GM10248 (cell line): ENCODE measurements at regions not wholly inside any gene's neighbourhood (a gene's known extent, or its start where the extent isn't known, plus 50 kb on each side); places are given as distances from the start of the nearest gene placed in this dataset.

Experiments
- CTCF ChIA-PET: fragments of 300-600 bp; sonication (Branson Sonifier 250); formaldehyde crosslinking; extraction: SDS; loops from one replicate; lab custom pipeline; 2021; ENCODE audit warnings: antibody characterized with exemption; lab: Yijun Ruan, JAX
- POLR2A ChIA-PET: fragments of 350-650 bp; sonication (Branson Sonifier 250); formaldehyde crosslinking; extraction: SDS; loops from one replicate; lab custom pipeline; 2020; ENCODE audit warnings: antibody characterized with exemption; lab: Yijun Ruan, JAX
- DNase-seq: peaks from one replicate; pipeline ENCODE4 v3.0.0; 2012; ENCODE audit errors: extremely low spot score
- TF ChIP-seq, protein P1 (sequence below): IDR thresholded peaks from 2 replicates; pipeline ENCODE4 v1.5.1; 2012; ENCODE audit warnings: mild to moderate bottlenecking, low read depth; ENCODE audit errors: extremely low read depth, missing control alignments, control extremely low read depth

DNA sequence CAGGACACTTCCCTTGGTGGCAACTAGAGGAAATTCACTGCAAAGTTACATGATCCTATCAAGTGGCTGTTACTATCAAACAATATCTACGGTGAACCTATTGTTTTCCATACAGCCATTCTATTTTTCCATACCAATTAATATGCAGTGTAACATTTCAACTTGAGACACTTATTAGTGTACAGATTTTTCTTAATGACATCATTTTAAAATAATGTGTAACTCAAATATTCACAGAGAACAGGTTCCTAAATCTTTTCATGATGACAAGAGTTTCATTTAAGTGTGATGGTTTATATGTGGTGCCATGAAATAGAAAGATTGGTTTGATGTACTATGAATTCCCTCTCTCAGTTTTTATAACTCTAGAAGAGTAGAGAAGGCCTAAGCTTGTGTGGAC is 291.2 kb upstream of the SOX5 start:
- DNase-seq: no peak
- POLR2A ChIA-PET: no interaction called here
- CTCF ChIA-PET: no interaction called here
- TF ChIP-seq, protein P1, sequence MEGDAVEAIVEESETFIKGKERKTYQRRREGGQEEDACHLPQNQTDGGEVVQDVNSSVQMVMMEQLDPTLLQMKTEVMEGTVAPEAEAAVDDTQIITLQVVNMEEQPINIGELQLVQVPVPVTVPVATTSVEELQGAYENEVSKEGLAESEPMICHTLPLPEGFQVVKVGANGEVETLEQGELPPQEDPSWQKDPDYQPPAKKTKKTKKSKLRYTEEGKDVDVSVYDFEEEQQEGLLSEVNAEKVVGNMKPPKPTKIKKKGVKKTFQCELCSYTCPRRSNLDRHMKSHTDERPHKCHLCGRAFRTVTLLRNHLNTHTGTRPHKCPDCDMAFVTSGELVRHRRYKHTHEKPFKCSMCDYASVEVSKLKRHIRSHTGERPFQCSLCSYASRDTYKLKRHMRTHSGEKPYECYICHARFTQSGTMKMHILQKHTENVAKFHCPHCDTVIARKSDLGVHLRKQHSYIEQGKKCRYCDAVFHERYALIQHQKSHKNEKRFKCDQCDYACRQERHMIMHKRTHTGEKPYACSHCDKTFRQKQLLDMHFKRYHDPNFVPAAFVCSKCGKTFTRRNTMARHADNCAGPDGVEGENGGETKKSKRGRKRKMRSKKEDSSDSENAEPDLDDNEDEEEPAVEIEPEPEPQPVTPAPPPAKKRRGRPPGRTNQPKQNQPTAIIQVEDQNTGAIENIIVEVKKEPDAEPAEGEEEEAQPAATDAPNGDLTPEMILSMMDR: no peak

DNA sequence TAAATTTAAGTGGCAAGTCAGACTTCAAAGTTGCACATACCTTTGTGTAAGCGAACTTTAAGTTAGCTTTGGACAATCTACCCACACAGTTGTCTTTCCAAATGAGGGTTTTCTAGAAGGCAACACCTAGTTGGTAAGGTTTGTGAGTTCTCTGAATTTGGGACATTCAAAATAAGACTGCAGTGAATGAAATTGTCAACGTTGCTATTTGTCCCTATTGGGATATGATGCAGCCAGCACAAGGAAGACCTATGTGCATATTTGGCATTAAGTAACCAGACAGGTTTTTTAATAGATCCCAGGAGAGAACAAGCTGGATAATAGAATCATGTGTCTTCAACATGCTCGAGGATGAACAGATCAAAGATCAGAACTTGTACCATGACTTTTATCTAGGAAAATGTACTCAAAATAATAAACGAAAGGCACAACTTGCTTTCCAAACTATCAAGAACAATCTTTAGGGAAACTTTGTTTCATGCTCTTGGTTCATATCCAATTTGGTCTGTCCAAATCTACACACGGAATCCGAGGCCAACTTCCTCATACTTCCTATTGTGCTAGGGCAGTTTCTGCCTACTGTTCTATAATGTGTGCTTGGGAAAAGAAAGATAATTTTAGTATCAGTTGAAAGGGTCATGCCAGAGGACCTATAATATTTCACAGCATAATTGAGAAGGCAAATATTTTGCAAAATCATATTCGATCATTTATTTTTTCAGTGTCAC is 284.2 kb upstream of the SOX5 start:
- ChIA-PET POLR2A (no interaction called here), CTCF (interaction anchor here (0.6 kb wide), 1 partner anchor 10 kb away, joined by 3 read pairs; no protein-coding TSS in a partner anchor)
- TF ChIP-seq, protein P1: no peak
- DNase-seq: no peak

DNA sequence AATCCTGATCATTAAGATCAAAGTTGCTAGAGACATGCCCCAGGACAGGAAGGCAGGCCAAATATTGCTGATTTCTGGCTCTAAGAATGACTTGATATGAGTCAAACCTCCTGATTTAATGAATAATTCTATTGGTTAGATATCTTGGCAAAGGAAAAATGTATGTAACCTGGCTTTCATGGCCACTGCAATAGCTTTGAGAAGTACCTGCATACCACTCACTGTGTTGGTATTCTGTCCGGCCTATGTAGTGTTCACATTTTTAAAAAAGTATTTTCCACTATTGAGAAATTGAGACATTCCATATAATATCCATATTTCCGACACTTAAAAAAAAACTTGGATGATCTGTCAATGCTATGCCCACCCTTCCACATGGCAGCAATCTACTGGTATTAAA is 283.1 kb upstream of the SOX5 start:
- ChIA-PET POLR2A (no interaction called here), CTCF (no interaction called here)
- TF ChIP-seq, protein P1: no peak
- DNase-seq: no peak

GRCh38 chr12:24231298-24231697 is 281.8 kb upstream of the SOX5 start:
- DNase-seq: no peak
- TF ChIP-seq, protein P1: no peak
- CTCF ChIA-PET: no interaction called here
- POLR2A ChIA-PET: no interaction called here

DNA sequence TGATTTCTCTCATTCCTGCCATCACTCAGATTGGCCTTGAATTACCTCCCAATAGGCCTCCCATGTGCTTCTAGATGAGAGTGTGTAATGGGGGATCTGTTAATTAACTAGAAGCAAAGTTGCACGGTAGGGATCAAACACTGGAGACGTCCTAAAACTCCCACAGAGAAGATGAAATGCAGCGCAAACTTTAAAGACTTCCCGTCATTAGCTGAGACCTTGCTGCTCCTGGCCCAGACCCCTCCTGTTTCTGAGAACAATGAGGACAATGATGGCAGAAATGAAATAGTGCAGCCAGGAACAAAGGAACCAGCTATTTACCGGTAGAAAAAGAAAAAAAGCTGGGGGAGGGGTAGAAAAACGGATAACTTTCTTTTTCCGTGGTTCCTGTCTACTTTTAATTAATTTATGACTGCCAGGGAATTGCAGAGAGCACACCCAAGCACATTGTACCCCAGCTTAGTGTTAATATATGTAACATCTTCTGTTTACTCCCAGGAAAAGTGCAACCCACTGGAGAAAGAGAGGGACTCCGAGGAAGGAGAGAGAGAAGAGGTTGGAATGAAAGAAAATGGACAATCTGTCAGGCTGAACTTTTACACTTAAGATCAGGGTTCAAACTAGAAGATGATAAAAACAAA is 280.7 kb upstream of the SOX5 start:
- TF ChIP-seq, protein P1: no peak
- no peak for DNase-seq
- POLR2A ChIA-PET: no interaction called here
- CTCF ChIA-PET: no interaction called here

DNA sequence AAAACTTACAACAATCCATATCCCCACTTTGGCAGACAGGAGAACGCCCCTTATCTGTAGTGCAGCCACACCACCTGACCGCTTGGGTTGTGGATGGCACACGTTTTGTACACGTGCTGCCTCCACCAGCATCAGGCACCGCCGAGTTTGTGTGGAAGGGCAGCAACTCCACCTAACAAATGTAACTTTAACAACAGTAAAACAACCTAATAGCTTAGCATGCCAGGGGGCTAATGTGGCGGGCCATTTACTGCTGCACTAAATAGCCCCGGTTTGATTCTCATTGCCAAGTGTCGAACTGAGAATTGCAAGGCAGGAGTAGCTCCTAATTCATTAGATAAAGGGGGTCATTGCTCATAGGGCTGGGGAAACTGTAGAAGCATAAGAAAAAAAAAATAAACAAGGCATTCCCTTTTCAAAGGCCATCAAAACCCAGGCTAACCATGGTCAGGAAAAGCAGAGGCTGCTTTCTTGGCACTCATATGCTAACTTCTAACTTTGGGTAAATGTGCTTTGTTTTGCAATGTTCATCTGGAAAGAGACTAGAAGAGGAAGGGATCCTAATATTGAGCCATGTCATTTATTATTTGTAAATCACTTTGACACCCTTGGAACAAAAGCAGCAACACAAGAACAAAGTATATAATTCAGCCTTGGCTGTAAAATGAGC is 279.7 kb upstream of the SOX5 start:
- CTCF ChIA-PET: interaction anchor here (1.0 to 1.2 kb wide), 2 partner anchors 9 to 15 kb away, joined by 3 read pairs; no protein-coding TSS in a partner anchor
- DNase-seq: no peak
- TF ChIP-seq, protein P1: no peak
- POLR2A ChIA-PET: no interaction called here
